ENCODE measurements at regions not wholly inside any gene's neighbourhood (a gene's known extent, or its start where the extent isn't known, plus 50 kb on each side); places are given as distances from the start of the nearest gene placed in this dataset.

DNA sequence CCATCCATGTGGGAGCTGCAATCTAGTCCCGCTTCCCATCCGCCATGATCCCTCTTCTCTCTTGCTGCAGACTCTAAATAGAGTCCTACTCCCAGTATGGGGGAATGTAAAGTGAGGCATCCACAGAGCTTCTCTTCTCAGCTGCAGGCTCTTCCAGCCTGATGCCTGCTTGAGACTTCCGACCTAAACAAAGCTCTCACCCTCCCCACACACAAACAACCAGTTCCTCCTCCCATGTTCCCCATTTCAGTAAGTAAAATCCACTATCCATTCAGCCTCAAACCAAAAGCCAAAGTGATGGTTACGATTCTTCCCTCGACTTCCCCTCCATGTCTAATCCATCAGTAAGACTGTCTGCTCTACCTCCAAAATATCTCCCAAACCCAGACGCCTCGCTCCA, 108.2 kb upstream of the NFE2L3 start:
- no peak for DNase-seq (ENCODE audit: low spot score)

GRCh38 chr7:26044320-26044719, 107.7 kb upstream of the NFE2L3 start:
- no peak for DNase-seq (ENCODE audit: low spot score)

DNA sequence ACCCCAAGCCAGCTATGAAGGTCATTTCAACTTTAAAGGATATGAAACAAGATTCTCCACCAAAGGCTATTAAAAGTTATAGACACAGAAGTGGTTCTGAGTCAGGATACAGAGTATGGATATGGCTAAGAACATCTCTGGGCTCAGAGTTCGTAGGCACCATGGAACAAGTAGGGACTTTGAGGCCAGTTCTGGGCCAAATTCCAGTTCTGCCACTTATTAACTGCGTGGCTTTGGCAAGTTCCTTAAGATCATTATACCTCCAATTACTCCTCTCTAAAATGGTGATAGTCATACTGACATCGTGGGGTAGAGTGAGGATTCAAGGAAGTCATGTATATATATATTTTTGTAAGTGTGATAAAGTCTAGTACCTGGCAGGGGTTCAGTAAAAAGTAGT, 105.8 kb upstream of the NFE2L3 start:
- no peak for DNase-seq (ENCODE audit: low spot score)

DNA sequence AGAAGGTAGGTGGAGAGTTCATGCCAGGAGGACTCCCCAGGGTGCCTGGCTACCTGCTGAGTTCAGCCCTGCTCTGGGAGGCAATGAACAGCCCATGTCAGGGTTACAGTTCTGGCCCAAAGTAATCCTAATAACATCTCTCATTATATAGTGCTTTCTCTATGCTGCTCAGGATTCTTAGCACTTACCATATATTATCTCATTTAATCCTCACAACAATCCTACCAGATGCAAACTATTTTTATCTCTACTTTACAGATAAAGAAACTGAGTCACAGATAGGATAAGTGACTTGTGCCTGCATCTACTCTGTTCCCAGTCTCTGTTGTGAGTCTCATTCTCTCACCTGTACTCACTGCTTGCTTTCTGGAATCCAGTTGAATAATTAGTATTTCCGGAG, 105.1 kb upstream of the NFE2L3 start:
- DNase-seq (ENCODE audit: low spot score) = no peak

GRCh38 chr7:26048663-26049062, 103.3 kb upstream of the NFE2L3 start:
- DNase-seq (ENCODE audit: low spot score) = no peak

- no peak for DNase-seq (ENCODE audit: low spot score)
These were observed 102.9 kb upstream of the NFE2L3 start for GRCh38 chr7:26049081-26049480.

GRCh38 chr7:26051021-26051420, 101.0 kb upstream of the NFE2L3 start:
- no peak for DNase-seq (ENCODE audit: low spot score)

DNA sequence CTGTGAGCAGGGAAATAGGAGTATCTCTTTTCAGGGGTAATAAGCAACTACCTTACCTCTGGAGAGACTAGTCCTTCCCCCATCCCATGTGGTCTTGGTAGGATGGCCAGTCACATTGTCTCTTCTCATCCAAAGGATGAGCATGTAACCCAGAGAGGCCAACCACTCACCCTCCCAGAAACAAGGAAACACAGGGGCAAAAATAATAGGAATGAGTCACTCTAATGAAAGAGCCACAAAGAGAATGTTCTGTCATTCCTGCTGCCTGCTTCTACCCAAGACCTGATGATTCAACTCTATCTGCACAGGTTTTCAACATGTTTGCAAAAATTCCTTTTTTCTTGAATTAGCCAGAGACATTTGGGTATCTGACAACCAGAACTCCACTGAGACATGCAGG, 99.3 kb upstream of the NFE2L3 start:
- DNase-seq (ENCODE audit: low spot score) = no peak

DNA sequence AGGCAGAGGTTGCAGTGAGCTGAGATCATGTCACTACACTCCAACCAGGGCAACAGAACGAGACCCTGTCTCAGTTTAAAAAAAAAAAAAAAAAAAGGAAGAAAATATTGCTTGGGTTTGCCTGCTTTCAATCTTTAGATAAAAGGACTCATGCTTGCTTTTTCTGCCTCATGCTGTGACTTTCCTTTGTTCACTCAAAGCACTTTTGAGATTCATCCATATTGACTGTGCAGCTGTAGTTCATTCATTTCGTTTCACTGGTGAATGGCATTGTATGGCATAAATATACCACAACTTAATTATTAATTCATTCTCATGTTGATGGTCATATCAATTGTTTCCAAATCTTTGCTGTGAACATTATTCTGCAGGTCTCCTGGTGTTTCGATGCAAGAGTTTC, 97.6 kb upstream of the NFE2L3 start:
- no peak for DNase-seq (ENCODE audit: low spot score)

DNA sequence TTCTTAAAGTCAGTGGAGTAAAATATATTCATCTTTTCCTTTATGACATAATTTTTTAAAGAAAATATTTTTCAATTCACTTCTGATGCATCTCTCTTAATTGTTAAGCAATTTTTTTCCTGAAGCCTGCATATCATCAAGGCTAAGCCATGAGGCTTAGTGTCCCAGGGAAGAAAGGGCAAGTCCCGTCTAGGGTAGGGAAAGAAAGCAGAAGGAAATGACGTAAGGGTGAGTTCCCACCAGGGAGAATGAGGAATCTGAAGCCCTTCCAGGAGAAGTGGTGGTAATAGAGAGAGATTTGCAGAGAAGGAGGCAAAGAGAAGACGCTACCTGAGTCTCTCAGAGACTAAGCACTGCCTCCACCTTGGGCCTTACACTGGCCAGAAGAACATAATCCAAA, 96.8 kb upstream of the NFE2L3 start:
- DNase-seq (ENCODE audit: low spot score) = no peak

GRCh38 chr7:26060733-26061677, 91.0 kb upstream of the NFE2L3 start:
- no peak for DNase-seq (ENCODE audit: low spot score)

DNA sequence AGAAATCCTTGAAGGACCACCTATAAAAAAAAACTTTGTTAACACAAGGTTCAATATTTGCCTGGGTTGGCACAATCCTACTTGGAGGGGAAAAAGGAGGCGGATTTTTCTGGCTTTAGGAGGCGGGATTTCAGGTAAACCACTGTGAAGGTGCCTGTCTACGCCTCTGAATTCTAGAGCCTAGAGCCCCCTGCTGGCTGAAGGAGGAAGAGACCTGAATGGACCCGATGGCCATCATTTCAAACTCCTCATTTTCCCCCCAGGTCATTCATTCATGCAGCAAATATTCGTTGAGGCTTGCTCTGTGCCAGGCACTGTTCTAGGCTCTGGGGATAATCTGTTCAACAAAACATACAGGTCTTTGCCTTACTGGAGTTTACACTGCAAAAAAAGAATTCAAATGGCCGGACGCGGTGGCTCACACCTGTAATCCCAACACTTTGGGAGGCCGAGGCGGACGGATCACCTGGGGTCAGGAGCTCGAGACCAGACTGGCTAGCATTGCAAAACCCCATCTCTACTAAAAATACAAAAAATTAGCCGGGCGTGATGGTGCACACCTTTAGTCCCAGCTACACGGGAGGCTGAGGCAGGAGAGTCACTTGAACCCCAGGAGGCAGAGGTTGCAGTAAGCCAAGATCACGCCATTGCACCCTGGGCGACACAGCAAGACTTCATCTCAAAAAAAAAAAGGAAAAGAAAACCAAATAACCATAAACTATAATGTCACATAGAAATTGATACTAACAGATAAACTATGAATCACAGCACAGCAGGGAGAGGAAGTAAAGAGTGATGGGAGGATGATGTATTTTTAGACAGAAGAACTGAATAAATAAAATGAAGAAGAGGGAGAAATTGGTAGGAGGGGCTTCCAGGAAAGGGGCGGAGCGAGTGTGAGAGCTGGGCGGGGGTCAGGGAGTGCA, 90.1 kb upstream of the NFE2L3 start:
- peak; percentile 76 for DNase-seq (ENCODE audit: low spot score)

GRCh38 chr7:26065652-26066051, 86.3 kb upstream of the NFE2L3 start:
- peak; percentile 52 for DNase-seq (ENCODE audit: low spot score)

- DNase-seq (ENCODE audit: low spot score) = no peak
These were observed 85.3 kb upstream of the NFE2L3 start for GRCh38 chr7:26066736-26067135.

GRCh38 chr7:26070290-26070689, 81.7 kb upstream of the NFE2L3 start:
- no peak for DNase-seq (ENCODE audit: low spot score)

- DNase-seq (ENCODE audit: low spot score) = no peak
These were observed 80.2 kb upstream of the NFE2L3 start for GRCh38 chr7:26071622-26072456.

DNA sequence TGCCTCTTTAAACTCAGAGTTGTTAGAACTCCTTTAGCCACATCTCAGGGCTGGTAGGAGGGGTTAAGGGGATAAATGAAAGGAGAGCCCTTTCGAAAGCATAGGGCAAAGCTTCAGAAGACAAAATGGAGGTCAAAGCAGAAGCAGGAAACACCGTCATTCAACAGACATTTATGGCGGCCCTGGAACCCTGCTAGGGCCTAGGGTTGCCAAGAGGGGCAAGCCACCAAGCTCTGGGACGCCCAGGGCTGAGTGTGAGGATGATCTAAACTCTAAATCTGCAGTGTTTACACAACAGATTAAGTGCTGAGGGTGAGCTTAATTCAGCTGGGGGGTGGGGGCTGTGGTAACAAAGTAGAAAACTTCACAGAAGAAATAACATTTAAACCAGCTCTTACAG, 79.0 kb upstream of the NFE2L3 start:
- peak; percentile 48 for DNase-seq (ENCODE audit: low spot score)

DNA sequence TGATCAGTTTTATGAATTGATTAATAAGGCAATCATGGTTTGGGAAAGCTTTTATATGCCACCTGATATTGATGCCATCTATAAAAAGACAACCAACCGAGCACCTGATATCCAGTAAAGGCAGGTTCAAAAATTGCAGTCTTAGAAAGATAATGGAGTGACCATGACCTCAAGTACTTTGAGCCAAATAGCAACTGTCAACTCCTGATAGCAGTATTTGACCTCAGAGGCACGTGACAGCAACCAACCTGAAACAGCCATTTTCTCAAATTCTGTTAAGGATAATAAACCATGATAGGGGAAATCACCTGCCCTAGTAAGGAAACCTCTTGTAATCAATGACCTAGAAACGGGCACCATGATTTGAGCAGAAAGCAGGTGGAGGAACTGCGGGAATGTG, 77.1 kb upstream of the NFE2L3 start:
- no peak for DNase-seq (ENCODE audit: low spot score)

DNA sequence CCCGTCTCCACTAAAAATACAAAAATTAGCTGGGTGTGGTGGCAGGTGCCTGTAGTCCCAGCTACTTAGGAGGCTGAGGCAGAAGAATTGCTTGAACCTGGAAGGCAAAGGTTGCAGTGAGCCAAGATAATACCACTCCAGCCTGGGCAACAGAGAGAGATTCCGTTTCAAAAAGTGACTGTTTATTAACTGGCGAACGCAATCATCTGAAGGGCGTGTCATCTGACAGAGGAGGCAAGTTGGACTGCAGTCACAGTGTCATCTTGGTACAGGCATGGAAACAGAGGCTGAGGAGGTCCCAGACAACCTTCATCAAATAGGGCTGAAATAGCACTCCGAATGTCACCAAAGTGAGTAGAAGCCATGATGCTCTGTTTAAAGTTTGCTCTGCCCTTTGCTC, 75.3 kb upstream of the NFE2L3 start:
- DNase-seq (ENCODE audit: low spot score) = no peak

GRCh38 chr7:26078437-26079336, 73.3 kb upstream of the NFE2L3 start:
- peak; percentile 95 for DNase-seq (ENCODE audit: low spot score)

DNA sequence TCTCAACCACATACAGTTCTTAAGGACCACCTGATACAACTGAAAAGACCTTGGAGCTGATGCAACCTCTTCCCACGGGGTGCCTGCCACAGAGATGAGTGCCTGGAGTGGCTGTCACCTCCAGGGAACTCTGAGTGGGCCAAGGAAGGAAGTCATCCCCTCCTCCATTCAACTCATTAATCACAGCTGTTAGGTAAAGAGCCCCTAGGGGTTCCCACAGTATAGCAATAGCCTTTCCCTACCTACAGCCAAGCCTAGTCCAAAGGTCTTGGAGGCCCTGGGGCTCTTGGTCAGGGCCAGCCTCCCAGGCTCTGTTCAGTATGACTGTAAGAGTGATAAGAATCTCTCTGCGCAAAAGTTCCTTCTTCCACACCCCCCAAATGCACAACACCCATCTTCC, 70.4 kb upstream of the NFE2L3 start:
- no peak for DNase-seq (ENCODE audit: low spot score)

All from D341Med (cell line).